ENCODE measurements at regions not wholly inside any gene's neighbourhood (a gene's known extent, or its start where the extent isn't known, plus 50 kb on each side); places are given as distances from the start of the nearest gene placed in this dataset.
"Not testable (repeated sequence)": the region's sequence is repeated elsewhere in the genome, so short reads cannot be mapped to it uniquely, and the experiment has no call there.

GRCh38 chr6:44742201-44742600 lies 354.7 kb downstream of the CDC5L start:
- no peak for DNase-seq (ENCODE audit: low spot score)

- no peak for DNase-seq (ENCODE audit: low spot score)
Observed at GRCh38 chr6:44742828-44743372, 355.4 kb downstream of the CDC5L start.

GRCh38 chr6:44760116-44760515 lies 372.6 kb downstream of the CDC5L start:
- not testable (repeated sequence) for DNase-seq (ENCODE audit: low spot score)

- no peak for DNase-seq (ENCODE audit: low spot score)
Observed at GRCh38 chr6:44761046-44761445, 373.5 kb downstream of the CDC5L start.

- no peak for DNase-seq (ENCODE audit: low spot score)
Observed at GRCh38 chr6:44762496-44762895, 375.0 kb downstream of the CDC5L start.

- no peak for DNase-seq (ENCODE audit: low spot score)
Observed at GRCh38 chr6:44771647-44772415, 384.3 kb downstream of the CDC5L start.

GRCh38 chr6:44772838-44773237 lies 385.3 kb downstream of the CDC5L start:
- no peak for DNase-seq (ENCODE audit: low spot score)

- DNase-seq (ENCODE audit: low spot score), result no peak
Observed at GRCh38 chr6:44775121-44775520, 387.6 kb downstream of the CDC5L start.

- DNase-seq (ENCODE audit: low spot score), result no peak
Observed at GRCh38 chr6:44776344-44776743, 388.8 kb downstream of the CDC5L start.

GRCh38 chr6:44778513-44778912 lies 391.0 kb downstream of the CDC5L start:
- no peak for DNase-seq (ENCODE audit: low spot score)

Data from RKO (cell line).